ENCODE measurements at regions not wholly inside any gene's neighbourhood (a gene's known extent, or its start where the extent isn't known, plus 50 kb on each side); places are given as distances from the start of the nearest gene placed in this dataset.
"Not testable (repeated sequence)": the region's sequence is repeated elsewhere in the genome, so short reads cannot be mapped to it uniquely, and the experiment has no call there.

- no peak for DNase-seq
Measured at GRCh38 chr10:109173937-109174336, 749.4 kb downstream of the XPNPEP1 start.

- no peak for DNase-seq
Measured at GRCh38 chr10:109173121-109173520, 750.2 kb downstream of the XPNPEP1 start.

GRCh38 chr10:109166935-109167334, 756.4 kb downstream of the XPNPEP1 start:
- no peak for DNase-seq

- DNase-seq = no peak
Measured at GRCh38 chr10:109159351-109159750, 764.0 kb downstream of the XPNPEP1 start.

- no peak for DNase-seq
Measured at GRCh38 chr10:109156396-109156795, 766.9 kb downstream of the XPNPEP1 start.

GRCh38 chr10:109149666-109150350, 773.5 kb downstream of the XPNPEP1 start:
- DNase-seq = no peak

GRCh38 chr10:109127363-109127762, 795.9 kb downstream of the XPNPEP1 start:
- DNase-seq = no peak

- no peak for DNase-seq
Measured at GRCh38 chr10:109126541-109126940, 796.8 kb downstream of the XPNPEP1 start.

- no peak for DNase-seq
Measured at GRCh38 chr10:109126016-109126415, 797.3 kb downstream of the XPNPEP1 start.

- no peak for DNase-seq
Measured at GRCh38 chr10:109115179-109115578, 808.1 kb downstream of the XPNPEP1 start.

- DNase-seq = no peak
Measured at GRCh38 chr10:109114579-109114978, 808.7 kb downstream of the XPNPEP1 start.

GRCh38 chr10:109106604-109107003, 816.7 kb downstream of the XPNPEP1 start:
- DNase-seq = no peak

- no peak for DNase-seq
Measured at GRCh38 chr10:109105725-109106124, 817.6 kb downstream of the XPNPEP1 start.

- DNase-seq = no peak
Measured at GRCh38 chr10:109104806-109105205, 818.5 kb downstream of the XPNPEP1 start.

GRCh38 chr10:109103278-109103677, 820.0 kb downstream of the XPNPEP1 start:
- DNase-seq = no peak

GRCh38 chr10:109089779-109090178, 833.5 kb downstream of the XPNPEP1 start:
- DNase-seq = no peak

GRCh38 chr10:109071539-109071938, 851.8 kb downstream of the XPNPEP1 start:
- DNase-seq = no peak

- no peak for DNase-seq
Measured at GRCh38 chr10:109070492-109070891, 852.8 kb downstream of the XPNPEP1 start.

GRCh38 chr10:109067031-109067430, 856.3 kb downstream of the XPNPEP1 start:
- no peak for DNase-seq

- no peak for DNase-seq
Measured at GRCh38 chr10:109065821-109066220, 857.5 kb downstream of the XPNPEP1 start.

- no peak for DNase-seq
Measured at GRCh38 chr10:109062371-109062770, 860.9 kb downstream of the XPNPEP1 start.

GRCh38 chr10:109055243-109055642, 868.1 kb downstream of the XPNPEP1 start:
- DNase-seq = no peak

GRCh38 chr10:109047856-109048255, 875.5 kb downstream of the XPNPEP1 start:
- no peak for DNase-seq

- not testable (repeated sequence) for DNase-seq
Measured at GRCh38 chr10:109046427-109046826, 876.9 kb downstream of the XPNPEP1 start.

GRCh38 chr10:109040622-109041021, 882.7 kb downstream of the XPNPEP1 start:
- DNase-seq = no peak

Measured in CD4-positive, alpha-beta T cell treated with Interferon alpha-2 for 1 hour (primary cell).